Upper lobe of left lung (tissue), 4 donors: ENCODE measurements at regions not wholly inside any gene's neighbourhood (a gene's known extent, or its start where the extent isn't known, plus 50 kb on each side); places are given as distances from the start of the nearest gene placed in this dataset.

ENCODE experiments used
- POLR2A ChIP-seq, 4 donors: fragments of 450-650 bp; IDR thresholded peaks; one replicate each; pipeline ENCODE4 v1.5.1; 2016 to 2017; ENCODE audit warnings: antibody characterized with exemption in 4 of 4, mild to moderate bottlenecking in 2 of 4
- POLR2AphosphoS5 ChIP-seq, 2 donors: sonication (generic); formaldehyde crosslinking; IDR thresholded peaks; one replicate each; pipeline ENCODE4 v1.5.1; 2017; ENCODE audit warnings: antibody characterized with exemption in 2 of 2
- TF ChIP-seq, protein P1 (sequence below), 6 experiments: fragments of 450-650 bp in 4 of 6; fragments of 200-600 bp in 2 of 6; sonication (generic) in 2 of 6; IDR thresholded peaks; one replicate each; pipeline ENCODE4 v1.5.1; 2016 to 2019; ENCODE audit warnings: antibody characterized with exemption in 6 of 6

DNA sequence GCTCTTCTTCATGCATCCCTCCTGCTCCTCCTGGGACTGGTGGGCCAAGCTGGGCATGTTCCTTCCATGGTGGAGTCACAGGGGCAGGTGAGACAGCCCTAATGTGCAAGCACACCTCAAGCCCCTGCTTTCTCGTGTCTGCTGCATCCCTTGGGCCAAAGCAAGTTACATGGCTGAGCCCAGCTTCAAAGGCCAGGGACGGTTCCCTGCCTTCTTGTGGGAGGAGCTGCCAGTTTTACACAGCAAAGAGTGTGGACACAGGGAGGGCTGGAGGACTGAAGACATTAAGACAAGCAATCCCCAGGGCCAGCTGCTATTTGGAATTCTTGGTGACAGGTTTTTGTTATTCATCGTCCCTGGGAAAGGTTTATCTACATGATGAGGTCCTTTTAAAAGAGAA lies 175.2 kb upstream of the CACNA1E start:
- TF ChIP-seq POLR2AphosphoS5 (IDR thresholded peaks at IDR 0.05) (no peak), POLR2A (IDR thresholded peaks at IDR 0.05) (no peak)
- TF ChIP-seq, protein P1, sequence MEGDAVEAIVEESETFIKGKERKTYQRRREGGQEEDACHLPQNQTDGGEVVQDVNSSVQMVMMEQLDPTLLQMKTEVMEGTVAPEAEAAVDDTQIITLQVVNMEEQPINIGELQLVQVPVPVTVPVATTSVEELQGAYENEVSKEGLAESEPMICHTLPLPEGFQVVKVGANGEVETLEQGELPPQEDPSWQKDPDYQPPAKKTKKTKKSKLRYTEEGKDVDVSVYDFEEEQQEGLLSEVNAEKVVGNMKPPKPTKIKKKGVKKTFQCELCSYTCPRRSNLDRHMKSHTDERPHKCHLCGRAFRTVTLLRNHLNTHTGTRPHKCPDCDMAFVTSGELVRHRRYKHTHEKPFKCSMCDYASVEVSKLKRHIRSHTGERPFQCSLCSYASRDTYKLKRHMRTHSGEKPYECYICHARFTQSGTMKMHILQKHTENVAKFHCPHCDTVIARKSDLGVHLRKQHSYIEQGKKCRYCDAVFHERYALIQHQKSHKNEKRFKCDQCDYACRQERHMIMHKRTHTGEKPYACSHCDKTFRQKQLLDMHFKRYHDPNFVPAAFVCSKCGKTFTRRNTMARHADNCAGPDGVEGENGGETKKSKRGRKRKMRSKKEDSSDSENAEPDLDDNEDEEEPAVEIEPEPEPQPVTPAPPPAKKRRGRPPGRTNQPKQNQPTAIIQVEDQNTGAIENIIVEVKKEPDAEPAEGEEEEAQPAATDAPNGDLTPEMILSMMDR (IDR thresholded peaks at IDR 0.05) = no peak
